ENCODE measurements at regions not wholly inside any gene's neighbourhood (a gene's known extent, or its start where the extent isn't known, plus 50 kb on each side); places are given as distances from the start of the nearest gene placed in this dataset.

- H3K27ac ChIP-seq (ENCODE audit: extremely low read length, insufficient read depth, low read length), result no peak overlapping the region
- H3K27me3 ChIP-seq (ENCODE audit: control insufficient read depth in 1 of 2, insufficient read depth in 2 of 2, low read length in 2 of 2), result no peaks in the 10 kb centered on the region
- BruUV-seq (replicated peaks), result no TSS peak
- FAIRE-seq (no peak), DNase-seq (ENCODE audit: low spot score) (no peak), ATAC-seq (no peak)
- no peaks in the 10 kb centered on the region for H3K79me2 ChIP-seq (ENCODE audit: insufficient read depth, low read length)
- H4K20me1 ChIP-seq (ENCODE audit: insufficient read depth, low read length), result no peaks in the 10 kb centered on the region
- ChIA-PET POLR2A (no interaction called here), CTCF (ENCODE audit: low intra/inter-chr PET ratio, low total read pairs) (no interaction called here)
- no peaks in the 10 kb centered on the region for H3K4me1 ChIP-seq (ENCODE audit: insufficient read depth, low read length)
- peaks cover 26% of the 10 kb centered on the region for H3K9me3 ChIP-seq (ENCODE audit: low read length)
- H3K4me2 ChIP-seq (ENCODE audit: low read depth, low read length), result no peak overlapping the region
- H3K9ac ChIP-seq (ENCODE audit: insufficient read depth, low read depth, low read length), result no peak overlapping the region
- H3K36me3 ChIP-seq (replicated peaks in 1 of 2; ENCODE audit: control insufficient read depth in 1 of 2, insufficient read depth in 2 of 2, low read length in 2 of 2), result no peaks in the 10 kb centered on the region
- TF ChIP-seq REPIN1 (CRISPR knock-in tag; IDR thresholded peaks at IDR 0.05; ENCODE audit: borderline replicate concordance, low read depth), result no peak
- no peak for TF ChIP-seq ZNF607 (CRISPR knock-in tag; IDR thresholded peaks at IDR 0.05; ENCODE audit: borderline replicate concordance)
- no peak for TF ChIP-seq THAP9 (CRISPR knock-in tag; IDR thresholded peaks at IDR 0.05; ENCODE audit: borderline replicate concordance)
- no peak for TF ChIP-seq ZNF282 (IDR thresholded peaks at IDR 0.05; ENCODE audit: partially characterized antibody)
- no peak for TF ChIP-seq NR2F6 (IDR thresholded peaks at IDR 0.05)
- TF ChIP-seq NR2F6 (CRISPR knock-in tag; IDR thresholded peaks at IDR 0.05), result no peak
- TF ChIP-seq ZNF879 (CRISPR knock-in tag; IDR thresholded peaks at IDR 0.05), result no peak
- TF ChIP-seq ZFP36L2 (CRISPR knock-in tag; IDR thresholded peaks at IDR 0.05), result no peak
- TF ChIP-seq NAIF1 (CRISPR knock-in tag; IDR thresholded peaks at IDR 0.05; ENCODE audit: borderline replicate concordance), result no peak
- TF ChIP-seq ZNF367 (CRISPR knock-in tag; IDR thresholded peaks at IDR 0.05; ENCODE audit: borderline replicate concordance), result no peak
- TF ChIP-seq ZNF17 (CRISPR knock-in tag; IDR thresholded peaks at IDR 0.05), result no peak
- no peak for TF ChIP-seq MAF1 (CRISPR knock-in tag; IDR thresholded peaks at IDR 0.05; ENCODE audit: borderline replicate concordance)
- no peak for TF ChIP-seq EHMT2 (IDR thresholded peaks at IDR 0.05; ENCODE audit: borderline replicate concordance, low read depth, low read length)
- in situ Hi-C loops (cut with HindIII; ENCODE audit: extremely low pct_ligation_motif_present, low pct_unique_long_range_greater_than_20kb) (no loop called here), intact Hi-C loops (cut with micrococcal nuclease; ENCODE audit: unreplicated experiment) (no loop called here)
- no peak overlapping the region for H3K4me3 ChIP-seq (replicated peaks in 1 of 3; ENCODE audit: insufficient read depth in 1 of 3, low read depth in 2 of 3, low read length in 3 of 3)
- 3% methylated on average over 2 of the region's 2 CpGs for WGBS (ENCODE audit: low lambda C conversion rate)
- H2AFZ ChIP-seq (ENCODE audit: low read length), result no peak overlapping the region
Observed at GRCh38 chr9:24828687-24829086, 283.0 kb upstream of the IZUMO3 start.

Data from HepG2 (cell line).